Fibroblast of skin of left quadriceps (primary cell): ENCODE measurements at regions not wholly inside any gene's neighbourhood (a gene's known extent, or its start where the extent isn't known, plus 50 kb on each side); places are given as distances from the start of the nearest gene placed in this dataset.

ENCODE experiments used
- DNase-seq, 2 experiments: peaks; one replicate each; pipeline ENCODE4 v3.0.0-alpha.2; 2013; ENCODE audit warnings: low read depth in 2 of 2

DNA sequence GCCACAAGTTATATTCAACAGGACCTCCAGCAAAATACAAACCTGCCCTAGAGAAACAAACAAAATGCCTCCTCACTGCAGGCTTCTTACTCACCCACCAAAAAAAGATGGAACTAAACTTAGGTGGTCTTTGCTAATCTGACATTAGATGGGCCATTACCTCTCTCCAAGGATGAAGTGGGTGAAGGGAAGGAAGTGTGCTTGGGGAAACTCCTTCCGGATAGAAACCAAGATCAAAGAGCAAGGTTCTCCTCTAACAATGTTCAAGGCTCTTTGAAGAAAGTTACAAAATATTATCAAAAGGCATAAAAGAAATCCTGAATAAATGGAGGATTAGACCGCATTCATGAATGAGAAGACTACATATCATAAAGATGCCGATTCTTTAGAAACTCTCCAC lies 187.5 kb downstream of the ADSS2 start:
- no peak for DNase-seq

DNA sequence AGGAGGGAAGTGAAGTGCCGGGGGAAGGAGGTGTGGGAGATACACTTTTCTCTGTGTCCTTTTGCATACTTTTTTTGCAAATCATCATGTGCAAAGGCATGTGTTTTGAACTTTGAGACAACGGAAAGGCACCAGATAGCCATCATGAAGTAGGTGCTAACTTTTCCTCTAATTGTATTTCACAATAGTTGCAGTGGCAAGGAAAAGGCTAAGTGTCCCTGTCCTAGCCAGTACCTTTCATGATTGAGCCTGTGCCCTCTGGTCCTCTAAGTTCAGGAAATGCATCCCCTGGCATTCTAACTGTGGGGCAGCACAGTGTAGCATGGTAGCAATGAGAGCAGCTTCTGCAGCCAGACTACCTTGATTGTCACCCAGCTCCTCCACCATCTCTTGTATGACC lies 186.2 kb downstream of the ADSS2 start:
- DNase-seq: no peak

GRCh38 chr1:244269169-244269568 lies 182.5 kb downstream of the ADSS2 start:
- DNase-seq: no peak

- no peak for DNase-seq
These were observed 180.7 kb downstream of the ADSS2 start for GRCh38 chr1:244271004-244271403.

- DNase-seq: no peak
These were observed 179.9 kb downstream of the ADSS2 start for GRCh38 chr1:244271691-244272308.

DNA sequence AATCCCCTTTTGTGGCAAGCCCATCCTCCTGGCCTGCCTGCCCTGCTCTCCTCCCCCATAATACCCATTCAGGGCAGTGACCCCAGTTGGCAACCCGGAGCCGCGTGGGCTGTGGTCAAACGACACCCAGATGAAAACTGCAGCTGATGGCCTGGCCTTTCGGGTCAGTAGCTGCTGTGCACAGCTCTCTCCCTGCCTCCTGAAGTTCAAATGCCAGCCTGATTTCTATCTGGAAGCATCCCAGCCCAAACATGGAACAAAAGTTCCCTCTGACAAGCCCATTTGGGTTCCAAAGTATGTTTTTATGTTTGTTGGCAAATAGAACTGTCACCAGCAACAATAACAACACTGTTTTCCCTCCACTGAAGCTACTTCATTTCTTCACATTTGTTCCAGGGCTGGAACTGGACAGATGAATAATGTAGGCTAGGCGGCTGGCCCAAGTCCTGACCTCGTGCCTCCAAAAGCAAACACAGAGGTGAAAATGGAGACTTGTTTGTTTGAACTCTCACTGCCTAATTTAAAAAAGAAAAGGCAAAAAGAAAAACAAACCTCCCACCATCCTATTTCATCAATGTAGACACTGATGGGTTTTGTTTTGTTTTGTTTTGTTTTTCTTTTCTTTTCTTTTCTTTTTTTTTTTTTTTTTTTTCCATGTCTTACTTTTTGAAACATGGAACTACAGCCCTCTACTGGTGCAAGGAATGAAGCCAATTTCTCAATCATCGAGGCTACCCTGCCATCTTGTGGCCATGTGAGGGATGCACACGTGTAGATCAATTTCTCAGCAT lies 179.0 kb downstream of the ADSS2 start:
- DNase-seq: peak; percentile 77 to 82

DNA sequence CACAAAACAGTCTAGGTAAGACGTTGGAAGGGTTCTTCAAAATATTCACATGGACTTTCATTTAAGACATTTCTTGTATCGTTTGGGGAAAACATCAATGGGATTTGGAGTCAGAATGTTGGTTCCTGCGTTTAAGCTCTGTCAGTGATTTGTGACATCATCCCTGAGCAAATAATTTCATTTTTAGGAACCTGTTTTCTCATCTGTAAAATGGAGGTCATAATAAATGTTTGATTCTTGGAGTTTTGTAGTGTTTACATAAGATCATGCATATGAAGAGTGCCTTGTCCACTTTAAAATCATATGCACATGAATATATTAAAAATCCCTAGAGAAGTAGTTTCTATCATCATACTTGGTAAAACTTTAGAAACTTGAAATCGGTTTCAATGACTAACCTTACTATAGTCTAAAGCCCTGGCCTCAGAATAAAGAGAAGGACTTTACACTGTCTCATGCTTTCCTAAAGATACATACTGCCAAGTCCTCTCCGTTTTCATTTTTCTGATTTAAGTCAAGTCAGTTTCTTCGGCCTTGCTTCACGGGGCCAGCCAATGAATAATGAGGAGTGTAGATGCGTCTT lies 178.4 kb downstream of the ADSS2 start:
- no peak for DNase-seq

DNA sequence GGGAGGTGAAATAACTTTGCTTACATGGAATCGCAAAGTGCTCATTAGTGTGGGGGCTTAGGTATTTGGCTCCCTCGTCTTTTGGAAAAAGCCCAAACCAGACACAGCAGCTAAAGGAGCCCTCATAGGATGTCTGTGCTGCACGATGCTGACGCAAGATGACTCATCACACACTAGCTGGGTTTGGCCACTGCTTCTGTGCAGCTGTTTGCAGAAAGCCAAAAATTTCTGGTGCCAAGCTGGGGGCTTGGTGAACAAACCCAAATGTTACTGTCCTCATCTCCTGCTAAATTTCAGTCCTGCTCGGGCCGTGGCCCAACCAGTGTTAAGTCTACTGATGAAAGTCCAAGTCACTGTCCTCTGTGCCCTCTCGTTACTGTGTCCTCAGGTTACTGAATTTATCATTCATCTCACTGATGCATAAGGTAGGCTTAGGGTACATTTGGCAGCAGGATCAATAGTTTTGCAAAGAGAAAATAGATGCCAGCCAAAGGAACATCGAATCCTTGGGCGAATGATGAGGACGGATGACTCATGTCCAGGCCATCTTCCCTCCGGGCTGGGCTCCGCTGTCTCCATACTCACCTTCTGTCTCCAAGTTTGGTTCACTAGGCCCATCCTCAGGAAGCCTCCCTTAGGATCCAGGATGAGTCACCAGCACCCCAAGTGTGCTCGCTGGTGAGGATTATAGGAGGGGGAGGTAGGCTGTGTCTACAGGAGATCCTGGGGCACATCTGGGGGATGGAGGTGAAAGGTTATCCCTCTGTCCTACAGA lies 177.7 kb downstream of the ADSS2 start:
- peak; percentile 100 for DNase-seq

GRCh38 chr1:244276646-244277045 lies 175.1 kb downstream of the ADSS2 start:
- no peak for DNase-seq

DNA sequence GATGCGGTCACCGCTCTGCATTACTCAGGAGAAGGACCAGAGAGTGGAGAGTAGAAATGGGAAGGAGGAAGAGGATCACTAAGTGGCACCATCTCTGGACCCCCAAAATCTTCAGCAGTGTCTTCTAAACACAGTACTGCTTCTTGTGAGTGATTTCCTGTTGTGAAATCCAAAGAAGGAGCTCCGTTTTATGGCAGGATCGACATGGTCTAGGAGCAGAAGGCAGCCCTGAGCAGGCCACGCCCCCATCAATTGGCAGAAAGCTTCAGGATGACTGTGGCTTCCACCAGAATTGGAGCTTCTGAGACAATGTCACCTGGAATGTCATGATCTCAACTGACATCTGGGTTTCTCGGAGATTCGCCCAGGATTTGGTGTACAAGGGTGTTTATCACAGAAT lies 171.5 kb downstream of the ADSS2 start:
- no peak for DNase-seq

GRCh38 chr1:244280859-244281258 lies 170.8 kb downstream of the ADSS2 start:
- DNase-seq: no peak

- DNase-seq: no peak
These were observed 167.9 kb downstream of the ADSS2 start for GRCh38 chr1:244283772-244284171.

DNA sequence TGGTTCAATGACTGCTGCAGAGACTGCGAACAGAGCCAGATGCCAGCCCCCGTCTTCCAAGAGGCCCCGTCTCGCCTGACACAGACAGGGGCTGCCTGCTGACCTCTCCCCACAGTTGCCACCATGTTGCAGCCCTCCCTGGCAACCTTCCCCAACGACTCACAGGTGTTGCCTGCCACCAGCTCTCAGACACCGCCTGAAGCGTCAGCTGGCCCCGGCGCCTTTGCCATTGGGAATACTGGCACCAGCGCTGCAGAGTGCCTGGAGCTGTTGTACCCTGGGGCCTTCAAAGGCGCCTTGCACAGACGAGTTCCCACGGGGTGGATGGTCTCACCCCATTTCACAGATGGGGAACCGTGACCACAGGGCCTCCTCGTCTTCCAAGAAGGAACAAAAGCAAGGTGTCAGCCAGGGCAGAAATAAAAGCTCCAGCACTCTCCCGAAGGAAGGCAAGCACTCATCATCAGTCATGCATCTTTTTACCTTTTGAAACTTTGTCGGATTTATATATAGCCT lies 167.0 kb downstream of the ADSS2 start:
- no peak for DNase-seq

- DNase-seq: no peak
These were observed 165.4 kb downstream of the ADSS2 start for GRCh38 chr1:244286341-244286740.

GRCh38 chr1:244287726-244288125 lies 164.0 kb downstream of the ADSS2 start:
- DNase-seq: no peak

GRCh38 chr1:244288663-244289062 lies 163.0 kb downstream of the ADSS2 start:
- DNase-seq: no peak

DNA sequence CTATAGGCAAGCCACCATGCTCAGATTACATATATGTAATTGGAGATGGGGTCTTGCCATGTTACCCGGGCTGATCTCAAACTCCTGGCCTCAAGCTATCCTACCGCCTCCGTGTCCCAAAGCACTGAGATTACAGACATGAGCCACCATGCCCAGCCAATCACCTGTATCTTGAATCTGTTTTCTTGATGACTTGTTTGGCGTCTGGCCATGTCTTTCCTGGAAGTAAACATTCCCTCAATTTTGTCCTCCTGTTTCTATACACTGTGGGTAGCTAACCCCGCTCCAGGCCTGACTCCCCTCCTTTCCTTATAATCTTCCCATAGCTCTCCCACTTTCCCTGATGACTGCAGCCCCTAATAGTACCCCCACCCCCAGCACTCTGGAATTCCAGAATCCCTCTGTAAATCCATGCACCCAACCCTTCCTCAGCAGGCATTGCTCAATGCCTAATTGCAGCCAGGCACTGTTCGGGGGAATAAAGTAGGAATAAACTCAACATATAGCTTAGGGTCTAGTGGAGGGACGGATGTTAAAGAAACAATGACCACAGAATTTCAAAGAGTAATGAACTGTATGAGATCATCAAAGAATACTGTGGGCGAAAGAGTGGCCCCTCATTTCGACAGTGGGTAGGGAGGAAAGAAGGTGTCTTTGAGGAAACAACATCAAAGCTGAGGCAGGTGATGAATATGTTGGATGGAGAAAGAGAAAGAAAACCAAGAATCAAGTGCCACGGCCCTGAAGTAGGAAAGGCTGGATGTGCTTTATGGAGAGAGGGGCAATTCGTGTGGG lies 161.5 kb downstream of the ADSS2 start:
- DNase-seq: no peak

DNA sequence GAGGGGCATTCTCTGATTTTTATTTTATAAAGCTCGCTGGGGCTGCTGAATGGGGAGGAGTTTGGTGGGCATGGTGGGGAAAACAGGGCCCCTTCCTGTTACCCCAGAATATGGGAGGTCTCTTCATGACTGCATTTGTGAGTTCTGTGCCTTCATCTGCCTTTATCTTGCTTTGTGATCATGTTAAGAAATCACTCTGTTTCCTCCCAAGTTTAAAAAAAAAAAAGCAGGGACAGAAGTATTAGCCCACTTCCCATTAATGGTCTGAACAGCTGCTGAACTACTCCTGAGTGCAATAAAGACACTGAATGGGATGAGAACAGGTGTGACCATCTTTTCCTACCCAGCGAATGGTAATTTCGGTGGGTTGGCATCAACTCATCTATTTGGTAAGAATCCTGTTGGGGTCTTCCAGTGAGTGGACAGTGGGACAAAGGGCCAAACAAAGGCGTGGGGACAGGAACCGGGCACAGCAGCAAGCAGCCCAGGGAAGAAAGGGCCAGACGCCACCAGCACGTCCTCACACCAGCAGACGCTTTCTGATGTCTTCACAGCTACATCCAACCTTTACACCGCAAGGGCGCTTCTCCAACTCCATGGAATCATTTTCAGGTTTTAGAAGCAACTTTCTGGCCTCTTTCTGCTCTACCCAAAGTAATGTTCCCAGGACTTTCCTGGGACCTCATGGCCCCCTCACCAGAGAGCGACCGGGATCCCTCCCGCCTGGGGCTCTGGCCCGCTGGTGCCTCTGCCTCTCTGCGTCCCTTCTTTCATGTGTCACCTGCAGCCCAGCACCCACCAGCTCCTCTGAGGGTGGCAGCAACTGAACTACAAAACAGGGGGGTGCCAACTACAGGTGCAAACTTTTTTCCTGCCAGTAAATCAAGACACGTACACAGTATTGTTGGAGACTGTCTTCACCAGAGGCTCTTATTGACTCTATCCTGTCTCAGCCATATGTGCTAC lies 160.2 kb downstream of the ADSS2 start:
- DNase-seq: no peak

DNA sequence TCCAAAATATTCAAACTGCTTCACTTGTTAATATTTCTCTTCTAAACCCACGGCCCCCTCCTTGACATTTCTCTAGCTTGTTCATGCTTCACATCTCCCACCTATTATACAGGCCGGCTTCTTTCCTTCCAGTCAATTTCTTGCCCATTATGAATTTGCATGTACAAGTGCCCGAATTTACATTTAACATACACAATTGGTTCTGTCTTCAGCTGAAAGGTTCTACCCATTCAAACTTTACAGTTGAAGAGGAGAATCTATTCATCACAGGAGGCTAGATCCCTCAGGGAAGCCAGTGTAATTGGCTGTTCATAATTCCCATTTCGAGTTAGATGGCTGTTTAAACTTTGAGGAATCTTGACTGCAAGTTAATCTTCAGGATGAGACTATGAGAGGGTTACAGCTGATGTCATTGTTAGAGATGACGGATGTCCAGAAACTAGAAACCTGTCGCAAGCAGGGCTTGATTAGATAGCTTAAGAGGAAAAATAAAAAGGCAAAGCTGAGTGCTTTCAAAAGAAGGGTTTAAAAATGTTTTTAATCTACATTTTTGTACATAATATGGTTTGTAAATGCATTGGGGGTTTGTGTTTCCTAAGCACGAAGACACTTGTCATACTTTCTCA lies 157.0 kb downstream of the ADSS2 start:
- DNase-seq: no peak

- DNase-seq: no peak
These were observed 155.7 kb downstream of the ADSS2 start for GRCh38 chr1:244296003-244296402.
